Endothelial cell of umbilical vein (primary cell): ENCODE measurements at regions not wholly inside any gene's neighbourhood (a gene's known extent, or its start where the extent isn't known, plus 50 kb on each side); places are given as distances from the start of the nearest gene placed in this dataset.

Experiments used
- BruUV-seq: library from RNA; stranded (reverse); fragments of 400-500 nt; replicated peaks from 2 replicates; lab custom pipeline; 2021; lab: Mats Ljungman, UMichigan
- CTCF ChIA-PET: fragments of 300-600, 350-600 bp; sonication (Branson Sonifier 250); formaldehyde crosslinking; loops from one replicate; lab custom pipeline; 2021; ENCODE audit warnings: antibody characterized with exemption, inconsistent platforms; lab: Charles Lee
- POLR2A ChIA-PET: fragments of 300-600, 350-600 bp; sonication (Branson Sonifier 250); formaldehyde crosslinking; loops from one replicate; lab custom pipeline; 2021; ENCODE audit warnings: antibody characterized with exemption, inconsistent platforms; lab: Charles Lee
- DNase-seq: peaks from one replicate; pipeline ENCODE4 v3.0.0-alpha.2; 2011; ENCODE audit warnings: low read depth, low spot score
- FAIRE-seq: peaks from 2 replicates; lab custom pipeline; 2011; peaks lifted over from hg19 to GRCh38; lab: Jason Lieb, UNC
- H2AFZ ChIP-seq: 2 replicates; pipeline ENCODE4 v1.6.0; 2012; ENCODE audit warnings: low read depth, low read length, control low read depth, inconsistent platforms
- H3K27ac ChIP-seq: 2 replicates; pipeline ENCODE4 v1.5.1; 2011; ENCODE audit warnings: low read depth, mild to moderate bottlenecking, control low read depth, low read length, moderate library complexity; ENCODE audit not compliant: insufficient read depth
- H3K27me3 ChIP-seq, 2 experiments: 2 replicates each; pipeline versions ENCODE4 v1.6.0 to v1.6.1; 2011; ENCODE audit warnings: low read length in 2 of 2, mixed read lengths in 1 of 2; ENCODE audit not compliant: control insufficient read depth in 2 of 2, insufficient read depth in 2 of 2
- H3K36me3 ChIP-seq, 2 experiments: 2 replicates in 1 of 2; 3 replicates in 1 of 2; pipeline ENCODE4 v1.5.1; 2011; ENCODE audit warnings: low read length in 2 of 2, mild to moderate bottlenecking in 1 of 2, moderate library complexity in 1 of 2; ENCODE audit not compliant: control insufficient read depth in 2 of 2, insufficient read depth in 2 of 2; ENCODE audit errors: extremely low read depth in 1 of 2
- H3K4me1 ChIP-seq: 3 replicates; pipeline ENCODE4 v1.5.1; 2011; ENCODE audit warnings: mild to moderate bottlenecking, low read length; ENCODE audit not compliant: control insufficient read depth, insufficient read depth; ENCODE audit errors: extremely low read depth
- H3K4me2 ChIP-seq: 2 replicates; pipeline ENCODE4 v1.6.1; 2011; ENCODE audit warnings: low read length, control low read depth, mixed read lengths; ENCODE audit not compliant: insufficient read depth
- H3K4me3 ChIP-seq, 3 experiments: fragments of 200-600 bp in 1 of 3; sonication (generic), shearing (Covaris generic) in 1 of 3; replicated peaks in 1 of 3; 2 replicates each; pipeline ENCODE4 v1.5.1; 2011 to 2016; ENCODE audit warnings: control low read depth in 3 of 3, low read length in 3 of 3, mild to moderate bottlenecking in 2 of 3, inconsistent platforms in 1 of 3, low read depth in 1 of 3, moderate library complexity in 1 of 3; ENCODE audit not compliant: insufficient read depth in 1 of 3
- H3K79me2 ChIP-seq: 2 replicates; pipeline ENCODE4 v1.6.0; 2012; ENCODE audit warnings: low read length, inconsistent platforms; ENCODE audit not compliant: control insufficient read depth, insufficient read depth
- H3K9ac ChIP-seq: replicated peaks from 2 replicates; pipeline ENCODE3; 2011; ENCODE audit warnings: low read length, control low read depth; ENCODE audit not compliant: insufficient read depth; ENCODE audit errors: extremely low read depth
- H3K9me1 ChIP-seq: replicated peaks from 3 replicates; pipeline ENCODE4 v1.6.0; 2011; ENCODE audit warnings: mild to moderate bottlenecking, low read length; ENCODE audit not compliant: control insufficient read depth, insufficient read depth; ENCODE audit errors: extremely low read depth
- H3K9me3 ChIP-seq: replicated peaks from 2 replicates; pipeline ENCODE4 v1.5.1; 2012; ENCODE audit warnings: low read length, inconsistent platforms; ENCODE audit not compliant: control insufficient read depth, insufficient read depth
- H4K20me1 ChIP-seq: replicated peaks from 2 replicates; pipeline ENCODE3; 2011; ENCODE audit warnings: mild to moderate bottlenecking, low read length; ENCODE audit not compliant: control insufficient read depth, insufficient read depth; ENCODE audit errors: extremely low read depth
- CTCF ChIP-seq, 2 donors: IDR thresholded peaks; 1 replicate in 1 of 2; 2 replicates in 1 of 2; pipeline ENCODE4 v1.5.1; 2011; ENCODE audit warnings: low read length in 2 of 2, mild to moderate bottlenecking in 2 of 2, moderate library complexity in 2 of 2, control low read depth in 1 of 2, inconsistent platforms in 1 of 2, low read depth in 1 of 2; ENCODE audit not compliant: insufficient read depth in 1 of 2; ENCODE audit errors: extremely low read depth in 1 of 2
- EZH2 ChIP-seq: IDR thresholded peaks from 2 replicates; pipeline ENCODE4 v1.6.1; 2012; ENCODE audit warnings: borderline replicate concordance, low read depth, mild to moderate bottlenecking, moderate library complexity, low read length, inconsistent platforms; ENCODE audit not compliant: severe bottlenecking
- FOS ChIP-seq: IDR thresholded peaks from 2 replicates; pipeline ENCODE4 v1.6.1; 2011; ENCODE audit warnings: mild to moderate bottlenecking, low read length, moderate library complexity, borderline replicate concordance; ENCODE audit not compliant: insufficient read depth
- GATA2 ChIP-seq: IDR thresholded peaks from 2 replicates; pipeline ENCODE4 v1.7.0; 2011; ENCODE audit warnings: low read depth, mild to moderate bottlenecking, moderate library complexity, mixed read lengths, low read length; ENCODE audit not compliant: insufficient read length, insufficient read depth
- JUN ChIP-seq: IDR thresholded peaks from 2 replicates; pipeline ENCODE4 v1.6.1; 2011; ENCODE audit warnings: borderline replicate concordance, low read depth; ENCODE audit not compliant: insufficient read length, insufficient read depth
- MYC ChIP-seq: IDR thresholded peaks from one replicate; pipeline ENCODE4 v1.6.1; 2011; ENCODE audit warnings: mild to moderate bottlenecking, low read depth, low read length
- POLR2A ChIP-seq: IDR thresholded peaks from 2 replicates; pipeline ENCODE4 v1.6.1; 2012; ENCODE audit warnings: low read depth, mild to moderate bottlenecking, control low read depth, low read length
- POLR2AphosphoS5 ChIP-seq: IDR thresholded peaks from 2 replicates; pipeline ENCODE4 v1.6.1; 2012; ENCODE audit warnings: low read depth, mild to moderate bottlenecking, control low read depth, low read length, moderate library complexity; ENCODE audit not compliant: insufficient read depth
- dilution Hi-C: fragments of 300-500 bp; cut with MboI; formaldehyde crosslinking; loops from one replicate; pipeline ENCODE4 v1.15.0; 2019; ENCODE audit warnings: low sequenced_read_pairs; ENCODE audit not compliant: extremely low pct_ligation_motif_present
- intact Hi-C: fragments of 100-400 bp; cut with micrococcal nuclease; formaldehyde crosslinking; loops from one replicate; pipeline ENCODE4 v1.10.0; 2022
- TF ChIP-seq, protein P1 (sequence below): IDR thresholded peaks from 2 replicates; pipeline ENCODE4 v1.6.1; 2011; ENCODE audit not compliant: insufficient read depth, insufficient read length

GRCh38 chr6:168162366-168162765 is 83.4 kb upstream of the FRMD1 start:
- H3K4me3 ChIP-seq, result no peak overlapping the region
- POLR2A ChIA-PET, result no interaction called here
- TF ChIP-seq CTCF (IDR thresholded peaks at IDR 0.05; ENCODE audit: extremely low read depth in 1 of 2, insufficient read depth in 1 of 2, low read depth in 1 of 2, low read length in 2 of 2), result no peak
- no peak for TF ChIP-seq FOS
- TF ChIP-seq POLR2A, result no peak
- TF ChIP-seq EZH2, result no peak
- no peak for TF ChIP-seq POLR2AphosphoS5
- no peak for TF ChIP-seq GATA2
- no peak for TF ChIP-seq MYC
- TF ChIP-seq, protein P1, sequence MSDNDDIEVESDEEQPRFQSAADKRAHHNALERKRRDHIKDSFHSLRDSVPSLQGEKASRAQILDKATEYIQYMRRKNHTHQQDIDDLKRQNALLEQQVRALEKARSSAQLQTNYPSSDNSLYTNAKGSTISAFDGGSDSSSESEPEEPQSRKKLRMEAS, result no peak
- TF ChIP-seq JUN, result no peak
- H3K27ac ChIP-seq, result no peak overlapping the region
- H2AFZ ChIP-seq, result no peak overlapping the region
- BruUV-seq, result no TSS peak
- H3K4me1 ChIP-seq, result no peaks in the 10 kb centered on the region
- H3K36me3 ChIP-seq, result no peaks in the 10 kb centered on the region
- H3K27me3 ChIP-seq, result no peaks in the 10 kb centered on the region
- CTCF ChIA-PET, result no interaction called here
- peaks cover 2% of the 10 kb centered on the region for H3K9me3 ChIP-seq
- no peaks in the 10 kb centered on the region for H4K20me1 ChIP-seq
- intact Hi-C loops, result no loop called here
- dilution Hi-C loops, result no loop called here
- no peak for DNase-seq
- FAIRE-seq, result no peak
- no peaks in the 10 kb centered on the region for H3K79me2 ChIP-seq
- H3K9ac ChIP-seq, result no peak overlapping the region
- H3K9me1 ChIP-seq, result no peaks in the 10 kb centered on the region
- H3K4me2 ChIP-seq, result no peak overlapping the region
